PC-9 (cell line): ENCODE measurements at regions not wholly inside any gene's neighbourhood (a gene's known extent, or its start where the extent isn't known, plus 50 kb on each side); places are given as distances from the start of the nearest gene placed in this dataset.
"Not testable (repeated sequence)": the region's sequence is repeated elsewhere in the genome, so short reads cannot be mapped to it uniquely, and the experiment has no call there.

ENCODE experiments used
- BruUV-seq: library from RNA; stranded (reverse); fragments of 400-500 nt; replicated peaks from 2 replicates; lab custom pipeline; 2021; lab: Mats Ljungman, UMichigan
- CTCF ChIA-PET: fragments of 300-600 bp; sonication (Branson Sonifier 250); formaldehyde crosslinking; loops from one replicate; lab custom pipeline; 2022; ENCODE audit warnings: antibody characterized with exemption; lab: Charles Lee
- POLR2A ChIA-PET: fragments of 300-600 bp; sonication (Branson Sonifier 250); formaldehyde crosslinking; loops from one replicate; lab custom pipeline; 2022; ENCODE audit warnings: antibody characterized with exemption; ENCODE audit not compliant: unreplicated experiment; lab: Charles Lee
- DNase-seq, 2 experiments: peaks; one replicate each; pipeline versions ENCODE4 v3.0.0 to v3.0.0-alpha.2; 2015 to 2022; ENCODE audit warnings: mixed read lengths in 1 of 2
- H2AFZ ChIP-seq: fragments of 200-600 bp; sonication (generic); 2 replicates; pipeline ENCODE4 v1.8.1; 2017; ENCODE audit warnings: antibody characterized with exemption
- H3F3A ChIP-seq: fragments of 200-600 bp; sonication (generic); 2 replicates; pipeline ENCODE4 v1.8.1; 2017; ENCODE audit warnings: antibody characterized with exemption, mild to moderate bottlenecking, low read depth; ENCODE audit not compliant: insufficient read depth
- H3K27ac ChIP-seq: fragments of 200-600 bp; sonication (generic); 2 replicates; pipeline ENCODE4 v1.6.1; 2016; ENCODE audit warnings: mixed run types
- H3K27me3 ChIP-seq: fragments of 200-600 bp; sonication (generic); 2 replicates; pipeline ENCODE4 v1.6.1; 2016; ENCODE audit warnings: low read depth, mixed run types; ENCODE audit not compliant: insufficient read depth
- H3K36me3 ChIP-seq: fragments of 200-600 bp; sonication (generic); 2 replicates; pipeline ENCODE4 v1.6.1; 2016; ENCODE audit warnings: low read depth, mixed run types
- H3K4me1 ChIP-seq: fragments of 200-600 bp; sonication (generic); replicated peaks from 2 replicates; pipeline ENCODE4 v1.6.1; 2016; ENCODE audit warnings: mixed run types; ENCODE audit not compliant: insufficient read depth
- H3K4me2 ChIP-seq: fragments of 200-600 bp; sonication (generic); 2 replicates; pipeline ENCODE4 v1.6.1; 2017; ENCODE audit warnings: mixed run types
- H3K4me3 ChIP-seq: fragments of 200-600 bp; sonication (generic); 2 replicates; pipeline ENCODE4 v1.6.1; 2016; ENCODE audit warnings: mixed run types
- H3K79me2 ChIP-seq: fragments of 200-600 bp; sonication (generic); 2 replicates; pipeline ENCODE4 v1.6.1; 2017; ENCODE audit warnings: low read depth, mixed run types
- H3K9me2 ChIP-seq: fragments of 200-600 bp; sonication (generic); 2 replicates; pipeline ENCODE4 v1.8.1; 2017; ENCODE audit warnings: mild to moderate bottlenecking; ENCODE audit not compliant: insufficient read depth
- H3K9me3 ChIP-seq: fragments of 200-600 bp; sonication (generic); 2 replicates; pipeline ENCODE4 v1.8.1; 2016; ENCODE audit warnings: low read depth; ENCODE audit not compliant: insufficient read depth
- H4K20me1 ChIP-seq: fragments of 200-600 bp; sonication (generic); 2 replicates; pipeline ENCODE4 v1.8.1; 2017; ENCODE audit not compliant: insufficient read depth
- EZH2 ChIP-seq: fragments of 200-600 bp; sonication (generic); IDR thresholded peaks from 2 replicates; pipeline ENCODE4 v1.8.0; 2017; ENCODE audit warnings: antibody characterized with exemption, low read depth
- intact Hi-C: fragments of 100-400 bp; cut with micrococcal nuclease; formaldehyde crosslinking; loops from one replicate; pipeline ENCODE4 v1.10.0; 2022; ENCODE audit not compliant: unreplicated experiment
- TF ChIP-seq, protein P1 (sequence below): fragments of 200-600 bp; sonication (generic); conservative IDR thresholded peaks from 2 replicates; pipeline ENCODE4 v1.6.1; 2017; ENCODE audit warnings: mixed run types, antibody characterized with exemption, mild to moderate bottlenecking, moderate library complexity

GRCh38 chr5:165407352-165407751, 1901.9 kb downstream of the MAT2B start:
- no TSS peak for BruUV-seq
- intact Hi-C loops = no loop called here
- H3K4me3 ChIP-seq = no peak overlapping the region

GRCh38 chr5:165410476-165410875, 1905.1 kb downstream of the MAT2B start:
- Histone ChIP-seq H4K20me1 (0 out of 2 replicates have a peak, but pooled peaks cover 2% of the 10 kb centered on the region), H3K36me3 (no peaks in the 10 kb centered on the region), H3F3A (no peaks in the 10 kb centered on the region), H3K4me3 (no peak overlapping the region), H3K79me2 (no peaks in the 10 kb centered on the region), H3K9me3 (no peaks in the 10 kb centered on the region), H2AFZ (no peak overlapping the region), H3K27ac (no peak overlapping the region), H3K27me3 (no peaks in the 10 kb centered on the region), H3K4me1 (no peaks in the 10 kb centered on the region), H3K4me2 (no peak overlapping the region), H3K9me2 (no peaks in the 10 kb centered on the region)
- DNase-seq = no peak
- CTCF ChIA-PET = no interaction called here
- TF ChIP-seq, protein P1, sequence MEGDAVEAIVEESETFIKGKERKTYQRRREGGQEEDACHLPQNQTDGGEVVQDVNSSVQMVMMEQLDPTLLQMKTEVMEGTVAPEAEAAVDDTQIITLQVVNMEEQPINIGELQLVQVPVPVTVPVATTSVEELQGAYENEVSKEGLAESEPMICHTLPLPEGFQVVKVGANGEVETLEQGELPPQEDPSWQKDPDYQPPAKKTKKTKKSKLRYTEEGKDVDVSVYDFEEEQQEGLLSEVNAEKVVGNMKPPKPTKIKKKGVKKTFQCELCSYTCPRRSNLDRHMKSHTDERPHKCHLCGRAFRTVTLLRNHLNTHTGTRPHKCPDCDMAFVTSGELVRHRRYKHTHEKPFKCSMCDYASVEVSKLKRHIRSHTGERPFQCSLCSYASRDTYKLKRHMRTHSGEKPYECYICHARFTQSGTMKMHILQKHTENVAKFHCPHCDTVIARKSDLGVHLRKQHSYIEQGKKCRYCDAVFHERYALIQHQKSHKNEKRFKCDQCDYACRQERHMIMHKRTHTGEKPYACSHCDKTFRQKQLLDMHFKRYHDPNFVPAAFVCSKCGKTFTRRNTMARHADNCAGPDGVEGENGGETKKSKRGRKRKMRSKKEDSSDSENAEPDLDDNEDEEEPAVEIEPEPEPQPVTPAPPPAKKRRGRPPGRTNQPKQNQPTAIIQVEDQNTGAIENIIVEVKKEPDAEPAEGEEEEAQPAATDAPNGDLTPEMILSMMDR = no peak
- no peak for TF ChIP-seq EZH2
- no TSS peak for BruUV-seq
- intact Hi-C loops = no loop called here
- POLR2A ChIA-PET = interaction anchor here (0.7 kb wide), 1 partner anchor 16 kb away, joined by 3 read pairs; no protein-coding TSS in a partner anchor

More at GRCh38 chr5:165407352-165407751, 1901.9 kb downstream of the MAT2B start:
- Histone ChIP-seq H3K4me2 (no peak overlapping the region), H3K36me3 (no peaks in the 10 kb centered on the region), H3K9me2 (no peaks in the 10 kb centered on the region), H3K27me3 (no peaks in the 10 kb centered on the region), H4K20me1 (no peaks in the 10 kb centered on the region), H3K27ac (no peak overlapping the region), H3K9me3 (no peaks in the 10 kb centered on the region), H2AFZ (no peak overlapping the region), H3K4me1 (no peaks in the 10 kb centered on the region), H3F3A (no peaks in the 10 kb centered on the region), H3K79me2 (no peaks in the 10 kb centered on the region)
- CTCF ChIA-PET = no interaction called here
- POLR2A ChIA-PET = no interaction called here
- TF ChIP-seq, protein P1 = no peak
- no peak for TF ChIP-seq EZH2
- DNase-seq = no peak

GRCh38 chr5:165411532-165411931, 1906.1 kb downstream of the MAT2B start:
- intact Hi-C loops, H3K36me3 ChIP-seq, H3K9me3 ChIP-seq, CTCF ChIA-PET, H3K4me1 ChIP-seq, H3K4me2 ChIP-seq, H3K9me2 ChIP-seq, BruUV-seq, H2AFZ ChIP-seq, POLR2A ChIA-PET, DNase-seq, H4K20me1 ChIP-seq, H3K27me3 ChIP-seq, H3K79me2 ChIP-seq, H3K4me3 ChIP-seq, H3K27ac ChIP-seq, H3F3A ChIP-seq: not testable (repeated sequence)

DNA sequence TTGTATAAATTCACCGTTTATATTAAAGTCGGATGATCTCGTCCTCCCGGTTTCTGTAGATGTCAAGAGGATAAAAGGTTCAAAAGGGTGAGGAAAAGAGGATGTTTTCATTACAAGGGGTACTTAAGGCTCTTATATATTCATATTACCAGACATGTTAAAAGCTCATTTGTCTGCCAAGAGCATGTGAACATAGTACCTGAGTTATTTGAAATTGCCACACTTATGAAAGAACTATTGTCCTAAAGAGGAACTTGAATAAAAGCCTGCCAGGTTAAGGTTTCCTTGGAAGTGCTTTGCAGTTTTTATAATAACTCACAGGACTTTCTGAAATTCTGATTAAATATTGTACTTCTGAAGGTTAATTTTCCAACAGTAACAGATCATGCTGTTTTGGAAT, 1915.1 kb downstream of the MAT2B start:
- intact Hi-C loops = no loop called here
- Histone ChIP-seq H3K4me1 (no peaks in the 10 kb centered on the region), H3K4me2 (no peak overlapping the region), H3K9me2 (no peaks in the 10 kb centered on the region), H3K27me3 (no peaks in the 10 kb centered on the region), H3K27ac (no peak overlapping the region), H3F3A (no peaks in the 10 kb centered on the region), H2AFZ (no peak overlapping the region), H3K79me2 (no peaks in the 10 kb centered on the region), H4K20me1 (no peaks in the 10 kb centered on the region), H3K9me3 (no peaks in the 10 kb centered on the region), H3K4me3 (no peak overlapping the region), H3K36me3 (no peaks in the 10 kb centered on the region)
- ChIA-PET CTCF (no interaction called here), POLR2A (no interaction called here)
- DNase-seq = no peak
- TF ChIP-seq EZH2 = no peak
- TF ChIP-seq, protein P1 = no peak
- no TSS peak for BruUV-seq
